ELF-1 (cell line): ENCODE measurements at regions not wholly inside any gene's neighbourhood (a gene's known extent, or its start where the extent isn't known, plus 50 kb on each side); places are given as distances from the start of the nearest gene placed in this dataset.
A peak's percentile ranks its signal among the peaks of the same experiment; 100 is the strongest.
"Not testable (repeated sequence)": the region's sequence is repeated elsewhere in the genome, so short reads cannot be mapped to it uniquely, and the experiment has no call there.

ENCODE experiments used
- DNase-seq: peaks from one replicate; pipeline ENCODE4 v3.0.0-alpha.2; 2016; ENCODE audit warnings: low read depth, low spot score

DNA sequence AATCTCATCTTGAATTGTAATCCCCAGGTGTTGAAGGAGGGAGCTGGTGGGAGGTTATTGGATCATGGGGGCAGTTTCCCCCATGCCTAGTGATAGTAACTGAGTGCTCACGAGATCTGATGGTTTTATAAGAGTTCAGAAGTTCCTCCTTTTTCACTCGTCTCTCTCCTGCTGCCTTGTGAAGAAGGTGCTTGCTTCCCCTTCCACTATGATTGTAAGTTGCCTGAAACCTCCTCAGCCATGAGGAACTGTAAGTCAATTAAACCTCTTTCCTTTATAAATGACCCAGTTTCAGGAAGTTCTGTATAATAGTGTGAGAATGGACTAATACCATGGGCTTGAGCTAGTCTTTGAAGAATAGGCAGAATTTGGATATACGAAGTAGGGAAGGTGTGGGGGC, 113.9 kb downstream of the RIN2 start:
- DNase-seq, result no peak

- DNase-seq, result no peak
These were observed 116.1 kb downstream of the RIN2 start for GRCh38 chr20:19874040-19874727.

GRCh38 chr20:19875376-19876221, 117.5 kb downstream of the RIN2 start:
- DNase-seq, result peak; percentile 15

GRCh38 chr20:19876828-19877460, 118.9 kb downstream of the RIN2 start:
- peak; percentile 44 for DNase-seq

DNA sequence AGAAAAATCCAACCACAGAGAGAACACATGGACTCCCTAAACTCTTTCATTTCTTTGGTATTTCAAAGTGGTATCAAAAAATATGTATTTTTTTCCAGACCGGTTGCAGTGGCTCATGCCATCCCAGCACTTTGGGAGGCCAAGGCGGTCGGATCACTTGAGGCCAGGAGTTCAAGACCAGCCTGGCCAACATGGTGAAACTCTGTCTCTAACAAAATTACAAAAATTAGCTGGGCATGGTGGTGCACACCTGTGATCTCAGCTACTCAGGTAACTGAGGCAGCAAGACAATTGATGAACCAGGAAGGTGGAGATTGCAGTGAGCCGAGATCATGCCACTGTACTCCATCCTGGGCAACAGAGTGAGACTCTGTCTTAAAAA, 121.8 kb downstream of the RIN2 start:
- not testable (repeated sequence) for DNase-seq

DNA sequence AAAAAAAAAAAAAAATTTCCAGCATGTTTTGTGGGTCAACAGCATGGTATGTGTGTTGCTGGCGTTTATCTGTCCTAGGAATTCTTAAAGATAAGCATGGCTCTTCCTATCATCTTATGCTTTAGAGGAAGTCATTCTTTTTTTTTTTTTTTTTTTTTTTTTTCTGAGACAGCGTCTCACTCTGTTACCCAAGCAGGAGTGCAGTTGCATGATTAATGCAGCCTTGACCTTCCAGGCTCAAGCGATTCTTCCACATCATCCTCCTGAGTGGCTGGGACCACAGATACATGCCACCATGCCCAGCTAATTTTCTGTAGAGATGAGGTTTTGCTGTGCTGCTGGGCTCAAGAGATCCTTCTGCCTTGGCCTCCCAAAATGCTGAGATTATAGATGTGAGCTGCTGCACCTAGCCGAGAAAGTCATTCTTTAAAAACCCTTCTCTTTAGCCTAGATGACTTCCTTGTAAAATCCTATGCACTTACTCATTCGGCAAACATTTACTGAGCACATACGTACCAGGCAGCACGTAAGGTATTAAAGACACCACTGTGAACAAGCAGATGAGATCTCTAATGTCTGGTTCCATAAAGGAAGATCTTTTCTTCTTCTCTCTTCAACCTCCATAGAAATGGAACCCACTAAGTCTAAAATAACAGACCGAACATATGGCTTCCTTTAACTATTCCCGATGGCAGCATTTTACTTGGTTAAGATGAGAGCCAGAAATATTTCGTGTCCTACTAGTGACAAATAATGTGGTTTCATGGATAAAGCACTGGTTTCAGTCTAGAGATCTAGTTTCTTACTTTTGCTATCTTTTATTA, 122.4 kb downstream of the RIN2 start:
- peak; percentile 25 for DNase-seq

- DNase-seq, result no peak
These were observed 123.2 kb downstream of the RIN2 start for GRCh38 chr20:19881080-19881840.

GRCh38 chr20:19881990-19882389, 123.9 kb downstream of the RIN2 start:
- no peak for DNase-seq

DNA sequence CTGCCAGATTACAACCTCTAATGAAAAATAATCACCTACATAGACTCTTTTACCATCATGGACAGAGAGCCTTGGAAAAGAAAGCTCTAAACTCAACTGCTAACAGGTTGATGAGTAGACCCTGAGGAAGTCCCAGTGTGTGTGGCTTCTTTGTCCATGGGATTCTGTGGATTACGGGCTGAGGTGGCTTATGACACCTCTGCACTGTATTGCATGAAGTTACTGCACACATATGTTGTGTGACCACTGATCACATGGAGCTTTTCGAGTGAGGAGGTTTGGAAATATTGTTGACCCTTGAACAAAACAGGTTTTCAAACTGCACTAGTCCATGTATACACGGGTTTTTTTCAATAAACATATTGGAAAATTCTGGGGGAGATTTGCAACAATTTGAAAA, 124.4 kb downstream of the RIN2 start:
- DNase-seq, result no peak

DNA sequence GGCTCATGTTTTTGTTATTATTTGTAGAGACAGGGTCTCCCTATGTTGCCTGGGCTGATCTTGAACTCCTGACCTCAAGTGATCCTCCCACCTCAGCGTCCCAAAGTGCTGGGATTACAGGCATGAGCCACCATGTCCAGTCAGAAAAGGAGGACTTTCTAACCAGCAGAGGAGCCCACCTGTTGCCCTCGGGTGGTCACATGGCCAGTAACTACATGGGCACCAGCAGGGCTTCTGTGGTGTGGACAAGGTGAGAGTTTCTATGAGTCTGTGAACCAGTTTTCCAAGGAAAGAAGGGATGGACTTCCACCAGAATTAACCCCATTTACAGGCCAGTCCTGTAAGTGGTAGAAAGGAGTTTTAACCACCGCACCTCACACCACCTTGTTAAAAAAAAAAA, 125.4 kb downstream of the RIN2 start:
- DNase-seq, result no peak

- no peak for DNase-seq
These were observed 127.5 kb downstream of the RIN2 start for GRCh38 chr20:19885594-19885938.

- peak; percentile 51 for DNase-seq
These were observed 128.0 kb downstream of the RIN2 start for GRCh38 chr20:19885939-19886660.

DNA sequence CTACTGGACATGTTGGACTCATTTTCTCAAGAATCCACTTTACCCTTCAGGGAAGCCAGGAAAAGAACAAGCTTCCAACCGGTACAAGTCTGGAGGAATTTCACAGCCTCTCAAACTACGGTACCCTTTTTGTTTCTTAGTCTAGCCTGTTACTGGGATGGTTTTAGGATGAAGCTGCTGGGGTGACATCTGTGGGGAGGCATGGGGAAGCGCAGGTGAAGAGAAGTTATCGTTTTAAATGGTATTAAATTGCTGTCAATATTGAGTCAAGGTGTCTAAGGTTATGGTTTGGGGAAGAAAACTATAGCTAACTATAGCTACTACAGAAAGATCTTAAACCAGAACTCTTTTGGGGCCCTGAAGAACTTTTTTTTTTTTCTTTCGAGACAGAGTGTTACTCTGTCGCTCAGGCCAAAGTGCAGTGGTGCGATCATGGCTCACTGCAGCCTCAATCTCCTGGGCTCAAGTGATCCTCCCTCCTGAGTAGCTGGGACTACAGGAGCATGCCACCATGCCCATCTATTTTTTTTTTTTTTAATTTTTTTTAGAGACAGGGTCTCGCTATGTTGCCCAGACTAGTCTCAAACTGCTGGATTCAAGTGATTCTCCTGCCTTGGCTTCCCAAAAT, 128.7 kb downstream of the RIN2 start:
- no peak for DNase-seq

GRCh38 chr20:19887556-19888268, 129.4 kb upstream of the NAA20 start:
- DNase-seq, result no peak

DNA sequence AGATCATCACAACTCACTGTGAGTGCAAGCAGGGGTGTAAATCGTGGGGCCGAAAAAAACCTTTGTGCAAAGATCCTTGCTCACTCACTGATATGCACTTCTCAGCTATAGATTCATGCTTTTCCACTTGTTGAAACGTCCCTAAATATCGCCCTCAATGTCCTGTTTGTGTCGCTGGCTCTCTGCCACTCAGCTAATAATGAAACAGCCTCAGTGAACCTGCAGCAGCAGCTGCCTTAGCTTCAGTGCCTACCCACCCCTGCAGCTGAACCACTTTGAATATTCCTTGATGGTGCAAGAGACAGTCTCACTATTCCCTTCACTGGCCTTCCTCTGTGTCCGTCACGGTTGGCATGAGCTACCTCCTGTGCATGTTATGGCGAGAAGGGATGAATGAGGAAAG, 128.9 kb upstream of the NAA20 start:
- DNase-seq, result no peak

DNA sequence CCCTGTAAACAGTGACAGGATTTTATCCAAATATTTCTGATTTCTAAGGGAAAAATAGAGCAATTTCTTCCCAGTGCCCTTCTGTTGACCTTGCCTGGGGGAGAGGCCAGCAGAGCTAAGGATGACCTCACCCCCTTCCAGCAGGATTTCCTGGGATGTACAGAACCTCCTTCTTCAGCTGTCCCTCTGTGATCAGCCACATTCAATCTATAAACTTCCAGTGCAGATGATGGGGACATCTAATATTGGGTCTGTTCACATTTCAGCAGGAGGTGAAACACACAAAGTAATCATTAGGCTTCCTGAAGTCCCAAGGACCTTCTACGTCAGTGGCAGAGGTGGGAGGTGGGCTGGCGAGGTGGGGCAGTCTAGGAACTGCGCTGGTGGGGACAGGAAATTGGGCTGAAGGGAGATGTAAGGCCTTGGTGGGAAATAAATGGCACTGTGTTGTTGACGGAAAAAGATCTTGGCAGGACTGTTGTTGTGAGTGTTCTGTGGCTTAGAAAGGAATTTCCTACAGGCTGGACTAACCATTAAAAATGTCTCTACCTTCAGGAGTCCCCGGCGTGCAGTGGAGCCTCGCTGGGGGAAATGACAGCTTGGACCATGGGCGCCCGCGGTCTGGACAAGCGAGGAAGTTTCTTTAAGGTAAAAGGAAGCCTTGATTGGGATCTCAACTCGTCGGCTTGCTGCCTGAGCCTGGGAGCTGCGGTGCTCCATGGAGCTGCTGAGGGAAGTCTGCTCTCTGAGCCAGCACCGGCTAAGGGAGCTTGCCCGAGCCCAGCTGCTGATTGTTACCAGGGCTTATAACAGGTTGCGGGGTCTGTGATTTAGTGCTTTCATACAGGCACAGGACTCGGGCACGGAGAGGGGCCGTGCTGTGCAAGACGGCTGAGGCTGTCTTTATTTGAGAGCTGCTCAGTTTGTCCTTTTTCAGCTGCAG, 127.9 kb upstream of the NAA20 start:
- peak; percentile 31 for DNase-seq

- no peak for DNase-seq
These were observed 126.6 kb upstream of the NAA20 start for GRCh38 chr20:19890445-19891051.

DNA sequence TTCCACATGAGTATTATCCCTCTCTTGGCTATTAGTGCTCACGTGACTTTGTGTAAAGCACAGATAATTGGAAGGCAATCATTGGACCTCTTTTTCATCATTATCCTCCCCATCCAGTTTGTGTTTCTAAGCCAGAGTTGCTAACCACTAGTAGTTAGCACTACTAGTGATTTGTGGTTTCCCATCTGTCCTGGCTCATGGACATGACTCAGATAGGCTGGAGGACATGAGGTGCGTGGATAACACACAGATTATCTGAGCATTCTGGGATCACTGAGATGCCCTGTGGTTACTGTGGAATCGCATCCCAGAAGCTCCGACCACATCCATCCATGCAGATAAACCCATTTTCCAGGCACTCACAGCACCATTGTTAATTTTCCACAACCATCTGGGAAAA, 123.8 kb upstream of the NAA20 start:
- DNase-seq, result no peak
